ENCODE measurements at regions not wholly inside any gene's neighbourhood (a gene's known extent, or its start where the extent isn't known, plus 50 kb on each side); places are given as distances from the start of the nearest gene placed in this dataset.

DNA sequence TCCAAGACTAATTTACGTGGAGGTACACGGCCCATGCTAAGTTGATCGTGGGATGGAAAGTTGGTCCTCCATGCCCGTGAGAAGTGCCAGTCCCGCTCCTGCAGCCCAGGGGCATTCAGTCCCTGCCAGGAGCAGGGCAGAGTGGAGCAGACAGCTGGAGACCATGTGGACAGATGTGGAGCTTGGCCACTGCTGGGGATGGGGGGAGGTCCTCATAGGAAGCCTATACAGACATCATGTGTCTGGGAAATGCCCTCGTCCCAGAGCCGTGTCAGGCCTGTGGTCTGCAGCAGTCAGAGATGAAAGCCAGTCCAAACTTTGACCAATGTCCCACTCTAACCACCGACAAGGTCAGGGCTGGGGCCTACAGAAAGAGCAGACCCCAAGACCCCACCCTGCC is 118.4 kb downstream of the CPZ start:
- no peak for FAIRE-seq
- Histone ChIP-seq H2AFZ (ENCODE audit: control insufficient read depth, low read depth, low read length) (no peak overlapping the region), H3K27me3 (replicated peaks in 1 of 2; ENCODE audit: control insufficient read depth in 2 of 2, insufficient read depth in 2 of 2, low read length in 1 of 2) (no peaks in the 10 kb centered on the region), H3K4me1 (ENCODE audit: control insufficient read depth, insufficient read depth, low read length) (no peaks in the 10 kb centered on the region), H3K9me3 (replicated peaks; ENCODE audit: control insufficient read depth, insufficient read depth, low read length) (no peaks in the 10 kb centered on the region; the same call in 1 of the 3 replicates), H3K36me3 (ENCODE audit: control insufficient read depth in 2 of 2, insufficient read depth in 2 of 2, low read length in 1 of 2) (no peaks in the 10 kb centered on the region), H3K79me2 (ENCODE audit: control insufficient read depth, insufficient read depth, low read length) (no peaks in the 10 kb centered on the region), H3K4me3 (no peak overlapping the region), H3K4me2 (ENCODE audit: control insufficient read depth, insufficient read depth) (no peak overlapping the region), H4K20me1 (ENCODE audit: control insufficient read depth, insufficient read depth) (no peaks in the 10 kb centered on the region), H3K9ac (ENCODE audit: control insufficient read depth, insufficient read depth, low read length) (no peak overlapping the region), H3K27ac (ENCODE audit: control insufficient read depth, insufficient read depth) (no peak overlapping the region)
- intact Hi-C loops (cut with micrococcal nuclease; ENCODE audit: unreplicated experiment) = no loop called here
- no peak for ATAC-seq
- RAD21 ChIA-PET (ENCODE audit: unreplicated experiment) = no interaction called here
- 24% methylated on average over 8 of the region's 8 CpGs for WGBS (ENCODE audit: insufficient coverage, insufficient replicate concordance, low lambda C conversion rate, missing lambda C conversion rate)
- DNase-seq (ENCODE audit: low read depth, low spot score) = no peak
- no TSS peak for BruUV-seq (replicated peaks)
- CTCF ChIA-PET = no interaction called here
- POLR2A ChIA-PET = no interaction called here
- SMC1A ChIA-PET (ENCODE audit: uncharacterized antibody, unreplicated experiment) = no interaction called here
- in situ Hi-C loops (cut with MboI) = no loop called here
- no peak for TF ChIP-seq SUZ12 (IDR thresholded peaks at IDR 0.05; ENCODE audit: unreplicated experiment)
- TF ChIP-seq, protein P1, sequence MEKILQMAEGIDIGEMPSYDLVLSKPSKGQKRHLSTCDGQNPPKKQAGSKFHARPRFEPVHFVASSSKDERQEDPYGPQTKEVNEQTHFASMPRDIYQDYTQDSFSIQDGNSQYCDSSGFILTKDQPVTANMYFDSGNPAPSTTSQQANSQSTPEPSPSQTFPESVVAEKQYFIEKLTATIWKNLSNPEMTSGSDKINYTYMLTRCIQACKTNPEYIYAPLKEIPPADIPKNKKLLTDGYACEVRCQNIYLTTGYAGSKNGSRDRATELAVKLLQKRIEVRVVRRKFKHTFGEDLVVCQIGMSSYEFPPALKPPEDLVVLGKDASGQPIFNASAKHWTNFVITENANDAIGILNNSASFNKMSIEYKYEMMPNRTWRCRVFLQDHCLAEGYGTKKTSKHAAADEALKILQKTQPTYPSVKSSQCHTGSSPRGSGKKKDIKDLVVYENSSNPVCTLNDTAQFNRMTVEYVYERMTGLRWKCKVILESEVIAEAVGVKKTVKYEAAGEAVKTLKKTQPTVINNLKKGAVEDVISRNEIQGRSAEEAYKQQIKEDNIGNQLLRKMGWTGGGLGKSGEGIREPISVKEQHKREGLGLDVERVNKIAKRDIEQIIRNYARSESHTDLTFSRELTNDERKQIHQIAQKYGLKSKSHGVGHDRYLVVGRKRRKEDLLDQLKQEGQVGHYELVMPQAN (conservative IDR thresholded peaks at IDR 0.05) = no peak
- no peak for TF ChIP-seq ZNF217 (IDR thresholded peaks at IDR 0.05)
- TF ChIP-seq, protein P2, sequence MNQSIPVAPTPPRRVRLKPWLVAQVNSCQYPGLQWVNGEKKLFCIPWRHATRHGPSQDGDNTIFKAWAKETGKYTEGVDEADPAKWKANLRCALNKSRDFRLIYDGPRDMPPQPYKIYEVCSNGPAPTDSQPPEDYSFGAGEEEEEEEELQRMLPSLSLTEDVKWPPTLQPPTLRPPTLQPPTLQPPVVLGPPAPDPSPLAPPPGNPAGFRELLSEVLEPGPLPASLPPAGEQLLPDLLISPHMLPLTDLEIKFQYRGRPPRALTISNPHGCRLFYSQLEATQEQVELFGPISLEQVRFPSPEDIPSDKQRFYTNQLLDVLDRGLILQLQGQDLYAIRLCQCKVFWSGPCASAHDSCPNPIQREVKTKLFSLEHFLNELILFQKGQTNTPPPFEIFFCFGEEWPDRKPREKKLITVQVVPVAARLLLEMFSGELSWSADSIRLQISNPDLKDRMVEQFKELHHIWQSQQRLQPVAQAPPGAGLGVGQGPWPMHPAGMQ (IDR thresholded peaks at IDR 0.05; ENCODE audit: borderline replicate concordance) = no peak
- TF ChIP-seq EP300 (IDR thresholded peaks at IDR 0.05; ENCODE audit: borderline replicate concordance in 1 of 2, control insufficient read depth in 1 of 2, low read depth in 2 of 2, low read length in 2 of 2) = no peak
- TF ChIP-seq, protein P3, sequence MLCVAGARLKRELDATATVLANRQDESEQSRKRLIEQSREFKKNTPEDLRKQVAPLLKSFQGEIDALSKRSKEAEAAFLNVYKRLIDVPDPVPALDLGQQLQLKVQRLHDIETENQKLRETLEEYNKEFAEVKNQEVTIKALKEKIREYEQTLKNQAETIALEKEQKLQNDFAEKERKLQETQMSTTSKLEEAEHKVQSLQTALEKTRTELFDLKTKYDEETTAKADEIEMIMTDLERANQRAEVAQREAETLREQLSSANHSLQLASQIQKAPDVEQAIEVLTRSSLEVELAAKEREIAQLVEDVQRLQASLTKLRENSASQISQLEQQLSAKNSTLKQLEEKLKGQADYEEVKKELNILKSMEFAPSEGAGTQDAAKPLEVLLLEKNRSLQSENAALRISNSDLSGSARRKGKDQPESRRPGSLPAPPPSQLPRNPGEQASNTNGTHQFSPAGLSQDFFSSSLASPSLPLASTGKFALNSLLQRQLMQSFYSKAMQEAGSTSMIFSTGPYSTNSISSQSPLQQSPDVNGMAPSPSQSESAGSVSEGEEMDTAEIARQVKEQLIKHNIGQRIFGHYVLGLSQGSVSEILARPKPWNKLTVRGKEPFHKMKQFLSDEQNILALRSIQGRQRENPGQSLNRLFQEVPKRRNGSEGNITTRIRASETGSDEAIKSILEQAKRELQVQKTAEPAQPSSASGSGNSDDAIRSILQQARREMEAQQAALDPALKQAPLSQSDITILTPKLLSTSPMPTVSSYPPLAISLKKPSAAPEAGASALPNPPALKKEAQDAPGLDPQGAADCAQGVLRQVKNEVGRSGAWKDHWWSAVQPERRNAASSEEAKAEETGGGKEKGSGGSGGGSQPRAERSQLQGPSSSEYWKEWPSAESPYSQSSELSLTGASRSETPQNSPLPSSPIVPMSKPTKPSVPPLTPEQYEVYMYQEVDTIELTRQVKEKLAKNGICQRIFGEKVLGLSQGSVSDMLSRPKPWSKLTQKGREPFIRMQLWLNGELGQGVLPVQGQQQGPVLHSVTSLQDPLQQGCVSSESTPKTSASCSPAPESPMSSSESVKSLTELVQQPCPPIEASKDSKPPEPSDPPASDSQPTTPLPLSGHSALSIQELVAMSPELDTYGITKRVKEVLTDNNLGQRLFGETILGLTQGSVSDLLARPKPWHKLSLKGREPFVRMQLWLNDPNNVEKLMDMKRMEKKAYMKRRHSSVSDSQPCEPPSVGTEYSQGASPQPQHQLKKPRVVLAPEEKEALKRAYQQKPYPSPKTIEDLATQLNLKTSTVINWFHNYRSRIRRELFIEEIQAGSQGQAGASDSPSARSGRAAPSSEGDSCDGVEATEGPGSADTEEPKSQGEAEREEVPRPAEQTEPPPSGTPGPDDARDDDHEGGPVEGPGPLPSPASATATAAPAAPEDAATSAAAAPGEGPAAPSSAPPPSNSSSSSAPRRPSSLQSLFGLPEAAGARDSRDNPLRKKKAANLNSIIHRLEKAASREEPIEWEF (IDR thresholded peaks at IDR 0.05; ENCODE audit: insufficient replicate concordance, low read depth, low read length) = no peak
- TF ChIP-seq NBN (IDR thresholded peaks at IDR 0.05) = no peak
- TF ChIP-seq NR2C2 (IDR thresholded peaks at IDR 0.05; ENCODE audit: borderline replicate concordance, control insufficient read depth, insufficient read length, low read depth) = no peak
- no peak for TF ChIP-seq STAT3 (IDR thresholded peaks at IDR 0.05; ENCODE audit: low read depth, low read length)
- no peak for TF ChIP-seq PAX5 (IDR thresholded peaks at IDR 0.05; ENCODE audit: borderline replicate concordance, low read depth, low read length)
- TF ChIP-seq TCF7 (IDR thresholded peaks at IDR 0.05; ENCODE audit: borderline replicate concordance) = no peak
- TF ChIP-seq ZNF622 (IDR thresholded peaks at IDR 0.05) = no peak
- TF ChIP-seq, protein P4, sequence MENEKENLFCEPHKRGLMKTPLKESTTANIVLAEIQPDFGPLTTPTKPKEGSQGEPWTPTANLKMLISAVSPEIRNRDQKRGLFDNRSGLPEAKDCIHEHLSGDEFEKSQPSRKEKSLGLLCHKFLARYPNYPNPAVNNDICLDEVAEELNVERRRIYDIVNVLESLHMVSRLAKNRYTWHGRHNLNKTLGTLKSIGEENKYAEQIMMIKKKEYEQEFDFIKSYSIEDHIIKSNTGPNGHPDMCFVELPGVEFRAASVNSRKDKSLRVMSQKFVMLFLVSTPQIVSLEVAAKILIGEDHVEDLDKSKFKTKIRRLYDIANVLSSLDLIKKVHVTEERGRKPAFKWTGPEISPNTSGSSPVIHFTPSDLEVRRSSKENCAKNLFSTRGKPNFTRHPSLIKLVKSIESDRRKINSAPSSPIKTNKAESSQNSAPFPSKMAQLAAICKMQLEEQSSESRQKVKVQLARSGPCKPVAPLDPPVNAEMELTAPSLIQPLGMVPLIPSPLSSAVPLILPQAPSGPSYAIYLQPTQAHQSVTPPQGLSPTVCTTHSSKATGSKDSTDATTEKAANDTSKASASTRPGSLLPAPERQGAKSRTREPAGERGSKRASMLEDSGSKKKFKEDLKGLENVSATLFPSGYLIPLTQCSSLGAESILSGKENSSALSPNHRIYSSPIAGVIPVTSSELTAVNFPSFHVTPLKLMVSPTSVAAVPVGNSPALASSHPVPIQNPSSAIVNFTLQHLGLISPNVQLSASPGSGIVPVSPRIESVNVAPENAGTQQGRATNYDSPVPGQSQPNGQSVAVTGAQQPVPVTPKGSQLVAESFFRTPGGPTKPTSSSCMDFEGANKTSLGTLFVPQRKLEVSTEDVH (IDR thresholded peaks at IDR 0.05; ENCODE audit: low read depth, partially characterized antibody) = no peak
- TF ChIP-seq ZNF207 (IDR thresholded peaks at IDR 0.05; ENCODE audit: borderline replicate concordance) = no peak
